SH-SY5Y (cell line): ENCODE measurements at regions not wholly inside any gene's neighbourhood (a gene's known extent, or its start where the extent isn't known, plus 50 kb on each side); places are given as distances from the start of the nearest gene placed in this dataset.

Source experiments
- GATA2 ChIP-seq: IDR thresholded peaks from 2 replicates; pipeline ENCODE4 v1.6.1; 2011; ENCODE audit warnings: mild to moderate bottlenecking, low read depth, low read length
- GATA3 ChIP-seq: IDR thresholded peaks from 2 replicates; pipeline ENCODE4 v1.6.1; 2011; ENCODE audit warnings: low read depth, mild to moderate bottlenecking, low read length, moderate library complexity

DNA sequence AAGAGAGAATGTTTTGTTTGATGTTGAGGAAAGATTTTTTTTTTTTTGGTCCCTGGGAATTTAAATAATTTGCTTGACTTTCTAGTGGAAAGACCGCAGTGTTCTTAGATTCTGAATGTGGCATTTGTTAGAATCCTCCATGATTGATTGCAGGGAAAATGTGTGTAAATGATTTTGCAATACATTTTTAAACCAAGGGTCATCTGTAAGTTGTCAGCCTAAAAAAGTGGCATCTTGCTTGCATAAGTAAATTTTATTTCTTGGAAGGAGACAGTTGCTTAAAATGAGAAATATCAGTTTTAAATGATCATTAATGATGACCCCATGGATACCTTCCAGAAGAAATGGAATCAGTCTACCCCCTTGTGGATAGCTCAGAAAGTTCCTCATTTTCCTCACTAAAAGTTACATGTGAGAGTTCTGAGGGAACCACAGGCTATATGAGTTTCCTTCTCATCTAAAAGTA lies 105.1 kb upstream of the SLC25A48 start:
- no peak for TF ChIP-seq GATA3
- no peak for TF ChIP-seq GATA2
